ENCODE measurements at regions not wholly inside any gene's neighbourhood (a gene's known extent, or its start where the extent isn't known, plus 50 kb on each side); places are given as distances from the start of the nearest gene placed in this dataset.

GRCh38 chr13:74409551-74409950 lies 275.3 kb upstream of the KLF12 start:
- Mint-ChIP-seq H3K9me3 (no peaks in the 10 kb centered on the region), H3K4me1 (ENCODE audit: low read depth) (no peaks in the 10 kb centered on the region), H3K4me3 (no peak overlapping the region), H3K27me3 (no peaks in the 10 kb centered on the region), H3K27ac (no peak overlapping the region), H3K36me3 (ENCODE audit: low read depth) (peaks cover 27% of the 10 kb centered on the region)

- no peaks in the 10 kb centered on the region for H3K27me3 Mint-ChIP-seq
- peaks cover 32% of the 10 kb centered on the region for H3K36me3 Mint-ChIP-seq (ENCODE audit: low read depth)
- H3K9me3 Mint-ChIP-seq, result peaks cover 11% of the 10 kb centered on the region
- no peak overlapping the region for H3K27ac Mint-ChIP-seq
- no peaks in the 10 kb centered on the region for H3K4me1 Mint-ChIP-seq (ENCODE audit: low read depth)
- no peak overlapping the region for H3K4me3 Mint-ChIP-seq
Measured at GRCh38 chr13:74406420-74406819, 272.2 kb upstream of the KLF12 start.

- H3K27ac Mint-ChIP-seq, result no peak overlapping the region
- H3K4me1 Mint-ChIP-seq (ENCODE audit: low read depth), result no peaks in the 10 kb centered on the region
- H3K36me3 Mint-ChIP-seq (ENCODE audit: low read depth), result peaks cover 13% of the 10 kb centered on the region
- peaks cover 14% of the 10 kb centered on the region for H3K9me3 Mint-ChIP-seq
- H3K4me3 Mint-ChIP-seq, result no peak overlapping the region
- H3K27me3 Mint-ChIP-seq, result no peaks in the 10 kb centered on the region
Measured at GRCh38 chr13:74398599-74398998, 264.4 kb upstream of the KLF12 start.

GRCh38 chr13:74389056-74389455 lies 254.9 kb upstream of the KLF12 start:
- Mint-ChIP-seq H3K36me3 (ENCODE audit: low read depth) (peaks cover 20% of the 10 kb centered on the region), H3K4me1 (ENCODE audit: low read depth) (no peaks in the 10 kb centered on the region), H3K27ac (no peak overlapping the region), H3K4me3 (no peak overlapping the region), H3K27me3 (no peaks in the 10 kb centered on the region), H3K9me3 (peaks cover 12% of the 10 kb centered on the region)

GRCh38 chr13:74388626-74389025 lies 254.4 kb upstream of the KLF12 start:
- Mint-ChIP-seq H3K36me3 (ENCODE audit: low read depth) (peaks cover 24% of the 10 kb centered on the region), H3K27me3 (no peaks in the 10 kb centered on the region), H3K4me1 (ENCODE audit: low read depth) (no peaks in the 10 kb centered on the region), H3K27ac (no peak overlapping the region), H3K9me3 (peaks cover 16% of the 10 kb centered on the region), H3K4me3 (no peak overlapping the region)

DNA sequence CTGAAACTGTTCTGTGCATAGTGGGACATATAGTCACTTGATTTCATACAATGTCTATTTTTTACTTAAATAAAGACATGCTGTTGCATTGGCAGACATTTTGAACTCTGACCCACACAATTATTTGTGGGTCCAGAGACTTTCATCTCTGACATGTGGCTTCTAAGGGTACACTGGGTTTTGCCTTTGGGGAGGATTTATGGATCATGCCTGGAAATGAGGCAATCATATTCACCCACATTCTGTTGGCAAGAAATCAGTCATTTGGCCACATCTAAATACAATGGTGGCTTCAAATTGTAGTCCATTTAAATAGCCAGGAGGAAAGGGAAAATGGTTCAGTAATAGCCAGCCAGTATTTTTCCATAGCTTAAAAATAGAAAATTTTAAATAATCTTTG lies 238.3 kb upstream of the KLF12 start:
- H3K4me1 Mint-ChIP-seq (ENCODE audit: low read depth), result no peaks in the 10 kb centered on the region
- no peak overlapping the region for H3K27ac Mint-ChIP-seq
- no peaks in the 10 kb centered on the region for H3K9me3 Mint-ChIP-seq
- no peak overlapping the region for H3K4me3 Mint-ChIP-seq
- H3K27me3 Mint-ChIP-seq, result no peaks in the 10 kb centered on the region
- H3K36me3 Mint-ChIP-seq (ENCODE audit: low read depth), result no peaks in the 10 kb centered on the region

- Mint-ChIP-seq H3K9me3 (no peaks in the 10 kb centered on the region), H3K27ac (no peak overlapping the region), H3K27me3 (no peaks in the 10 kb centered on the region)
Measured at GRCh38 chr13:74367193-74367592, 233.0 kb upstream of the KLF12 start.

GRCh38 chr13:74361274-74361673 lies 227.1 kb upstream of the KLF12 start:
- no peak overlapping the region for H3K27ac Mint-ChIP-seq
- no peaks in the 10 kb centered on the region for H3K4me1 Mint-ChIP-seq (ENCODE audit: low read depth)
- no peaks in the 10 kb centered on the region for H3K9me3 Mint-ChIP-seq
- no peaks in the 10 kb centered on the region for H3K27me3 Mint-ChIP-seq
- no peak overlapping the region for H3K4me3 Mint-ChIP-seq
- H3K36me3 Mint-ChIP-seq (ENCODE audit: low read depth), result peaks cover 4% of the 10 kb centered on the region

More at GRCh38 chr13:74367193-74367592, 233.0 kb upstream of the KLF12 start:
- H3K4me3 Mint-ChIP-seq, result no peak overlapping the region
- H3K4me1 Mint-ChIP-seq (ENCODE audit: low read depth), result no peaks in the 10 kb centered on the region
- peaks cover 9% of the 10 kb centered on the region for H3K36me3 Mint-ChIP-seq (ENCODE audit: low read depth)

DNA sequence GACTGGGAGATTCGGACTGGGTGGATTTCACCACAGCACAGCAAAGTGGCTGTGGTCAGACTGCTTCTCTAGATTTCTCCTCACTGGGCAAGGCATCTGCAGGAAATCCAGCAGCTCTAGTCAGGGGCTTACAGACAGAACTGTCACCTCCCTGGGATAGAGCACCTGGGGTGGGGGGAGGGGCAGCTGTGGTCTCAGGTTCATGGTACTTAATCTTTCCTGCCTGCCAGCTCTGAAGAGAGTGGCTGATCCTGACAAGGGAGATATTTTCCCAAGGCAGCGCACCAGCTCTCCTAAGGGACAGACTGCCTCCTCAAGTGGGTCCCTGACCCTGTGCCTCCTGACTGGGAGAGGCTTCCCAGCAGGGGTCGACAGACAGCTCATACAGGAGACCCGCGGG lies 212.8 kb upstream of the KLF12 start:
- Mint-ChIP-seq H3K27me3 (no peaks in the 10 kb centered on the region), H3K4me1 (ENCODE audit: low read depth) (peaks cover 7% of the 10 kb centered on the region), H3K27ac (no peak overlapping the region), H3K9me3 (peaks cover 27% of the 10 kb centered on the region), H3K4me3 (no peak overlapping the region), H3K36me3 (ENCODE audit: low read depth) (peaks cover 14% of the 10 kb centered on the region)

- Mint-ChIP-seq H3K9me3 (peaks cover 11% of the 10 kb centered on the region), H3K27ac (no peak overlapping the region), H3K4me1 (ENCODE audit: low read depth) (peaks cover 8% of the 10 kb centered on the region), H3K36me3 (ENCODE audit: low read depth) (peaks cover 4% of the 10 kb centered on the region), H3K27me3 (no peaks in the 10 kb centered on the region), H3K4me3 (no peak overlapping the region)
Measured at GRCh38 chr13:74338341-74338740, 204.1 kb upstream of the KLF12 start.

GRCh38 chr13:74336546-74336945 lies 202.3 kb upstream of the KLF12 start:
- H3K27ac Mint-ChIP-seq, result no peak overlapping the region
- no peaks in the 10 kb centered on the region for H3K36me3 Mint-ChIP-seq (ENCODE audit: low read depth)
- no peaks in the 10 kb centered on the region for H3K9me3 Mint-ChIP-seq
- H3K27me3 Mint-ChIP-seq, result no peaks in the 10 kb centered on the region
- peaks cover 4% of the 10 kb centered on the region for H3K4me1 Mint-ChIP-seq (ENCODE audit: low read depth)
- H3K4me3 Mint-ChIP-seq, result no peak overlapping the region

DNA sequence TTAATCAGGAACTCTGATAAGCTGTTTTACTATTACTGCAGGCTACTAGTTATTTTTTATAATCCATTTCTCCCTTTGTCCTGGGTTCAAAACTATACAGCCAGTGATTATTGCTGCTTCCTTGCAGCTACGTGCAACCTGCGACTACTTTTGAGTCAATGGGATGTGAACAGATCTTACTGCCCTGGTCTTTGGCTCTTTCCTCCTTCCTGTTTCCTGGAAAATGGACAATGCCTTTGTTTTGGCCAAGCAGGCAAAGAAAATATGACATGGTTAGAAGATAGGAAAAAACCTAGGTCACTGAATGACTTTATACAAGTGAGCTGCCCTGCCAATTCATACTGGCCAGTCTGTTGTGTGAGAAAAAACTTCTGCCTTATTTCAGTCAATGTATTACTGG lies 201.2 kb upstream of the KLF12 start:
- Mint-ChIP-seq H3K36me3 (ENCODE audit: low read depth) (no peaks in the 10 kb centered on the region), H3K4me1 (ENCODE audit: low read depth) (peaks cover 4% of the 10 kb centered on the region), H3K9me3 (no peaks in the 10 kb centered on the region), H3K27me3 (no peaks in the 10 kb centered on the region), H3K27ac (no peak overlapping the region), H3K4me3 (no peak overlapping the region)

DNA sequence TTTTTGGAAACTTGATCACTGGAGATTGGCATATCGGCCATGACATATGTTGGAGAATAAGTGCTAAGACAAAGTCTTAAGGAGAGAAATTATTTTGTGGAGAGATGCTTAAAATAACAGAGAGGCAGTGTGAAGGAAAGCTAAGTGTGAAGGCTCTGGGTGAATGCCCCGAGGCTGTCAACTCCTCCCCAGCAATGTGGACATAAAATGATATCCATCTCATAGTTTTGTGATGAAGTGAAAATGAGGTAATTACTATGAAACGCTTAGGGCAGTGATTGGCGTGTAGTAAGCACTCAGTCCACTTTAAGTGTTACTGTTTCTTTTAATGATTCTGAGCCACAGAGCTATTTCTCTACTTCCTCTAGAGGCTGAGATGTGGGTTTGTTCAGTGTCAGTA lies 195.8 kb upstream of the KLF12 start:
- H3K4me3 Mint-ChIP-seq, result no peak overlapping the region
- no peaks in the 10 kb centered on the region for H3K9me3 Mint-ChIP-seq
- H3K36me3 Mint-ChIP-seq (ENCODE audit: low read depth), result peaks cover 9% of the 10 kb centered on the region
- H3K27ac Mint-ChIP-seq, result no peak overlapping the region
- no peaks in the 10 kb centered on the region for H3K4me1 Mint-ChIP-seq (ENCODE audit: low read depth)
- H3K27me3 Mint-ChIP-seq, result no peaks in the 10 kb centered on the region

DNA sequence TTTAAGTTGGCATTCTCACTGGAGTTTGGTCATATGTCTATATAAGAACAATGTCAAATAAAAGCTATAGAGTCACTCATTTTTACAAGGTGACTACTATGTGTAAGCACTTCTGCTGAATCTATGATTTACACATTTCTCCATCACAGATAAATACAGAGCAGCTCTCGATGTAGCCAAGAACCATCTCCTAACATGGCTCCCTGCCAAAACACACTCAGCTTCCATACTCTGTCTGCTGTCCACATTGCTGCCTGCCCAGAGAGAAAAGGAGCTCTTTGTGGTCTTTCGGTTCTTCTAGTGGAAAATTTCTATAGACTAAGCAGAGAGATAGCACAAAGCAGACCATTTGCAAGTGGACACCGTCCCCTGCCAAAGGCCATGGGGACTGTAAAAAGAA lies 190.9 kb upstream of the KLF12 start:
- H3K9me3 Mint-ChIP-seq, result no peaks in the 10 kb centered on the region
- H3K4me3 Mint-ChIP-seq, result no peak overlapping the region
- no peaks in the 10 kb centered on the region for H3K4me1 Mint-ChIP-seq (ENCODE audit: low read depth)
- H3K36me3 Mint-ChIP-seq (ENCODE audit: low read depth), result peaks cover 9% of the 10 kb centered on the region
- H3K27ac Mint-ChIP-seq, result no peak overlapping the region
- no peaks in the 10 kb centered on the region for H3K27me3 Mint-ChIP-seq

DNA sequence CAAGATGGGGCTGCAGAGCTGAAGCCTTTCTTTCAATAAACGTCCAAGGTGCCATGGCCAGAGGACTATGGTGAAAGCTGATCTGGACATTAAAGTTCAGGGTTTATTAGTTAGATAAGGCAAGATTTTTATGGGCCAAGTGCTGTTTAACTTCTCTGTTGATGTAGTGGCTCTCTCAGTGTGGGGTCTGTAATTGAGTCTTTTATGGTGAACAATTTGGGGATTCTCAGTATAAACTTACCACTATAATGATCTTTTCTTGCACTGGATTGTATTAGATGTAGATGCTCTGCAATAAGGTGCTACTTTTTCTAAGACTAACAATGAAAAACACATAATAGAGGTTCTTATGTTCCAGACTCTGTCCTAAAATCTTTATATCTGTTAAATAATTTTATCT lies 190.1 kb upstream of the KLF12 start:
- Mint-ChIP-seq H3K36me3 (ENCODE audit: low read depth) (peaks cover 9% of the 10 kb centered on the region), H3K4me1 (ENCODE audit: low read depth) (no peaks in the 10 kb centered on the region), H3K9me3 (no peaks in the 10 kb centered on the region), H3K27ac (no peak overlapping the region), H3K4me3 (no peak overlapping the region), H3K27me3 (no peaks in the 10 kb centered on the region)

- no peak overlapping the region for H3K27ac Mint-ChIP-seq
- no peak overlapping the region for H3K4me3 Mint-ChIP-seq
- no peaks in the 10 kb centered on the region for H3K27me3 Mint-ChIP-seq
- H3K36me3 Mint-ChIP-seq (ENCODE audit: low read depth), result peaks cover 9% of the 10 kb centered on the region
- no peaks in the 10 kb centered on the region for H3K9me3 Mint-ChIP-seq
- H3K4me1 Mint-ChIP-seq (ENCODE audit: low read depth), result no peaks in the 10 kb centered on the region
Measured at GRCh38 chr13:74322562-74322961, 188.4 kb upstream of the KLF12 start.

DNA sequence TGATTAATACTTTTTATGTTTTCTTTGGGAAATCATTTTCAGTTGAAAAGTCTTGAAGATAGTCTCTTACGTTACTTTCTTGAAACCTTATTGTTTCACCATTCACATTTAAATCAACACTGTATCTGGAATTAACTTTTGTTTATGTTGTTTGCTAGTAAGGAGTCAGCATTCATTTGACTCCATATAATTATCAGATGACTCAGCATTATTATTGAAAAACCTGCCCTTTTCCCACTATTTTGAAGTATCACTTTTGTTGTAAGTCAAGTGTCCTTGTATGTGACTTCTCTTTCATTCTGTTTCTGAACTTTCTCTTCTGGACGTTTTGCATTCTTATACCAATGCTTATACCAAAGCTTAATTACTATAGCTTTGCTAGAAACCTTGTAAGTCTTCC lies 186.1 kb upstream of the KLF12 start:
- no peaks in the 10 kb centered on the region for H3K9me3 Mint-ChIP-seq
- H3K27me3 Mint-ChIP-seq, result no peaks in the 10 kb centered on the region
- H3K4me1 Mint-ChIP-seq (ENCODE audit: low read depth), result peaks cover 5% of the 10 kb centered on the region
- H3K27ac Mint-ChIP-seq, result no peak overlapping the region
- H3K4me3 Mint-ChIP-seq, result no peak overlapping the region
- no peaks in the 10 kb centered on the region for H3K36me3 Mint-ChIP-seq (ENCODE audit: low read depth)
